ENCODE measurements at regions not wholly inside any gene's neighbourhood (a gene's known extent, or its start where the extent isn't known, plus 50 kb on each side); places are given as distances from the start of the nearest gene placed in this dataset.

GRCh38 chr4:38514465-38515146 is 149.4 kb upstream of the KLF3 start:
- no peak for TF ChIP-seq EZH2 (IDR thresholded peaks at IDR 0.05; ENCODE audit: borderline replicate concordance, insufficient read depth, low read length, poor library complexity, severe bottlenecking)
- TF ChIP-seq, protein P1, sequence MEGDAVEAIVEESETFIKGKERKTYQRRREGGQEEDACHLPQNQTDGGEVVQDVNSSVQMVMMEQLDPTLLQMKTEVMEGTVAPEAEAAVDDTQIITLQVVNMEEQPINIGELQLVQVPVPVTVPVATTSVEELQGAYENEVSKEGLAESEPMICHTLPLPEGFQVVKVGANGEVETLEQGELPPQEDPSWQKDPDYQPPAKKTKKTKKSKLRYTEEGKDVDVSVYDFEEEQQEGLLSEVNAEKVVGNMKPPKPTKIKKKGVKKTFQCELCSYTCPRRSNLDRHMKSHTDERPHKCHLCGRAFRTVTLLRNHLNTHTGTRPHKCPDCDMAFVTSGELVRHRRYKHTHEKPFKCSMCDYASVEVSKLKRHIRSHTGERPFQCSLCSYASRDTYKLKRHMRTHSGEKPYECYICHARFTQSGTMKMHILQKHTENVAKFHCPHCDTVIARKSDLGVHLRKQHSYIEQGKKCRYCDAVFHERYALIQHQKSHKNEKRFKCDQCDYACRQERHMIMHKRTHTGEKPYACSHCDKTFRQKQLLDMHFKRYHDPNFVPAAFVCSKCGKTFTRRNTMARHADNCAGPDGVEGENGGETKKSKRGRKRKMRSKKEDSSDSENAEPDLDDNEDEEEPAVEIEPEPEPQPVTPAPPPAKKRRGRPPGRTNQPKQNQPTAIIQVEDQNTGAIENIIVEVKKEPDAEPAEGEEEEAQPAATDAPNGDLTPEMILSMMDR (IDR thresholded peaks at IDR 0.05; ENCODE audit: poor library complexity, severe bottlenecking), result no peak
- no peak for TF ChIP-seq RAD21 (conservative IDR thresholded peaks at IDR 0.05)
- TF ChIP-seq MXI1 (conservative IDR thresholded peaks at IDR 0.05; ENCODE audit: poor library complexity, severe bottlenecking), result no peak
- TF ChIP-seq, protein P2, sequence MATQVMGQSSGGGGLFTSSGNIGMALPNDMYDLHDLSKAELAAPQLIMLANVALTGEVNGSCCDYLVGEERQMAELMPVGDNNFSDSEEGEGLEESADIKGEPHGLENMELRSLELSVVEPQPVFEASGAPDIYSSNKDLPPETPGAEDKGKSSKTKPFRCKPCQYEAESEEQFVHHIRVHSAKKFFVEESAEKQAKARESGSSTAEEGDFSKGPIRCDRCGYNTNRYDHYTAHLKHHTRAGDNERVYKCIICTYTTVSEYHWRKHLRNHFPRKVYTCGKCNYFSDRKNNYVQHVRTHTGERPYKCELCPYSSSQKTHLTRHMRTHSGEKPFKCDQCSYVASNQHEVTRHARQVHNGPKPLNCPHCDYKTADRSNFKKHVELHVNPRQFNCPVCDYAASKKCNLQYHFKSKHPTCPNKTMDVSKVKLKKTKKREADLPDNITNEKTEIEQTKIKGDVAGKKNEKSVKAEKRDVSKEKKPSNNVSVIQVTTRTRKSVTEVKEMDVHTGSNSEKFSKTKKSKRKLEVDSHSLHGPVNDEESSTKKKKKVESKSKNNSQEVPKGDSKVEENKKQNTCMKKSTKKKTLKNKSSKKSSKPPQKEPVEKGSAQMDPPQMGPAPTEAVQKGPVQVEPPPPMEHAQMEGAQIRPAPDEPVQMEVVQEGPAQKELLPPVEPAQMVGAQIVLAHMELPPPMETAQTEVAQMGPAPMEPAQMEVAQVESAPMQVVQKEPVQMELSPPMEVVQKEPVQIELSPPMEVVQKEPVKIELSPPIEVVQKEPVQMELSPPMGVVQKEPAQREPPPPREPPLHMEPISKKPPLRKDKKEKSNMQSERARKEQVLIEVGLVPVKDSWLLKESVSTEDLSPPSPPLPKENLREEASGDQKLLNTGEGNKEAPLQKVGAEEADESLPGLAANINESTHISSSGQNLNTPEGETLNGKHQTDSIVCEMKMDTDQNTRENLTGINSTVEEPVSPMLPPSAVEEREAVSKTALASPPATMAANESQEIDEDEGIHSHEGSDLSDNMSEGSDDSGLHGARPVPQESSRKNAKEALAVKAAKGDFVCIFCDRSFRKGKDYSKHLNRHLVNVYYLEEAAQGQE (IDR thresholded peaks at IDR 0.05; ENCODE audit: borderline replicate concordance), result no peak
- TF ChIP-seq EP300 (conservative IDR thresholded peaks at IDR 0.05; ENCODE audit: poor library complexity, severe bottlenecking), result no peak
- TF ChIP-seq POLR2AphosphoS5 (IDR thresholded peaks at IDR 0.05), result no peak
- TF ChIP-seq TAF1 (IDR thresholded peaks at IDR 0.05; ENCODE audit: low read depth), result no peak
